ENCODE measurements at regions not wholly inside any gene's neighbourhood (a gene's known extent, or its start where the extent isn't known, plus 50 kb on each side); places are given as distances from the start of the nearest gene placed in this dataset.

DNA sequence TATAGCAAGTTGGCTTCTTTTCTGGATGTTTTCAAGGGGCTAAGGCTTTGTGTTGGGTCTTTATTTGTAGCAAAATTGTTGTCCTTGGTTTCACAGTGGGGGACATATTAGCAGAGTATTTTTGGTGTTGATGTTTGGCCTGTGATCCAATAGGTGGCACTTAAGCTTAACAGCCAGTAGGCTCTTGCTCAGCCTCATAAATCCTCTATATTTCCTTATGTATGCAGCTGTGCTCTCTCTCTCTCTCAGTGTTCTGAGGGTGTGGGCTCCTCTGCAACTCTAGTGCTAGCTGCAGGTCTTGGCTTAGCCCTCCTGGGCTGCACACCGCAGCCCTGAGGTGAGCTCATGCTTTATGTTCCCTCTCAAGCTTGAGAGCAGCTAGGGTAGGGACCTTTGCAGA is 195.0 kb upstream of the GHR start:
- DNase-seq (ENCODE audit: low spot score), result no peak
- H3K36me3 ChIP-seq, result no peaks in the 10 kb centered on the region
- no peak overlapping the region for H3K27ac ChIP-seq
- no peaks in the 10 kb centered on the region for H3K27me3 ChIP-seq (replicated peaks; ENCODE audit: insufficient read depth)
- no peaks in the 10 kb centered on the region for H3K4me1 ChIP-seq (replicated peaks)
- no peak overlapping the region for H3K4me3 ChIP-seq
- TF ChIP-seq POLR2AphosphoS5 (IDR thresholded peaks at IDR 0.05) (no peak), POLR2A (IDR thresholded peaks at IDR 0.05) (no peak)
- TF ChIP-seq, protein P1, sequence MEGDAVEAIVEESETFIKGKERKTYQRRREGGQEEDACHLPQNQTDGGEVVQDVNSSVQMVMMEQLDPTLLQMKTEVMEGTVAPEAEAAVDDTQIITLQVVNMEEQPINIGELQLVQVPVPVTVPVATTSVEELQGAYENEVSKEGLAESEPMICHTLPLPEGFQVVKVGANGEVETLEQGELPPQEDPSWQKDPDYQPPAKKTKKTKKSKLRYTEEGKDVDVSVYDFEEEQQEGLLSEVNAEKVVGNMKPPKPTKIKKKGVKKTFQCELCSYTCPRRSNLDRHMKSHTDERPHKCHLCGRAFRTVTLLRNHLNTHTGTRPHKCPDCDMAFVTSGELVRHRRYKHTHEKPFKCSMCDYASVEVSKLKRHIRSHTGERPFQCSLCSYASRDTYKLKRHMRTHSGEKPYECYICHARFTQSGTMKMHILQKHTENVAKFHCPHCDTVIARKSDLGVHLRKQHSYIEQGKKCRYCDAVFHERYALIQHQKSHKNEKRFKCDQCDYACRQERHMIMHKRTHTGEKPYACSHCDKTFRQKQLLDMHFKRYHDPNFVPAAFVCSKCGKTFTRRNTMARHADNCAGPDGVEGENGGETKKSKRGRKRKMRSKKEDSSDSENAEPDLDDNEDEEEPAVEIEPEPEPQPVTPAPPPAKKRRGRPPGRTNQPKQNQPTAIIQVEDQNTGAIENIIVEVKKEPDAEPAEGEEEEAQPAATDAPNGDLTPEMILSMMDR (IDR thresholded peaks at IDR 0.05), result no peak
- intact Hi-C loops (cut with DNase I), result no loop called here
- 88% methylated on average over 1 of the region's 1 CpG for WGBS
- no peaks in the 10 kb centered on the region for H3K9me3 ChIP-seq

DNA sequence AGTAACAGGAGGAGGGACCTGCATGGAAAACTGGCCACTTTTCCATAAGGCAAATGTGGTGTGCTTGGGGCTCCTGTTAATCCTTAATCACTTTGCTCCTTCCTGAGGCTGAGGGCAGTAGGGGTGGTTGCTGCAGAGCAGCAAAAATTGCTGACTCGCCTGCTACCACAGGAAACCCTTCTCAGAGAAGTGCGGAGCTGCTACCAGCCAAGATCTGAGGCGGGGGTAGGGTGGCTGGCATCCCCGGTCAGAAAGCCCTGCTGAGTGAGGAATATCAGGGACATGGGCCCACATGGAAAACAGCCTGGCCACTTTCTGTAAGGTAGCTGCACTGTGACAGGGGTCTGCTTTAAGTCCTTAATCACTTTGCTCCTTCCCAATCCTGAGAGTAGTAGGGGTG is 192.4 kb upstream of the GHR start:
- Histone ChIP-seq H3K9me3 (no peaks in the 10 kb centered on the region), H3K36me3 (no peaks in the 10 kb centered on the region), H3K4me1 (replicated peaks) (no peaks in the 10 kb centered on the region), H3K4me3 (no peak overlapping the region), H3K27ac (no peak overlapping the region), H3K27me3 (replicated peaks; ENCODE audit: insufficient read depth) (no peaks in the 10 kb centered on the region)
- DNase-seq (ENCODE audit: low spot score), result no peak
- 88% methylated on average over 4 of the region's 4 CpGs for WGBS
- TF ChIP-seq POLR2A (IDR thresholded peaks at IDR 0.05), result no peak
- TF ChIP-seq, protein P1 (IDR thresholded peaks at IDR 0.05), result no peak
- intact Hi-C loops (cut with DNase I), result no loop called here

DNA sequence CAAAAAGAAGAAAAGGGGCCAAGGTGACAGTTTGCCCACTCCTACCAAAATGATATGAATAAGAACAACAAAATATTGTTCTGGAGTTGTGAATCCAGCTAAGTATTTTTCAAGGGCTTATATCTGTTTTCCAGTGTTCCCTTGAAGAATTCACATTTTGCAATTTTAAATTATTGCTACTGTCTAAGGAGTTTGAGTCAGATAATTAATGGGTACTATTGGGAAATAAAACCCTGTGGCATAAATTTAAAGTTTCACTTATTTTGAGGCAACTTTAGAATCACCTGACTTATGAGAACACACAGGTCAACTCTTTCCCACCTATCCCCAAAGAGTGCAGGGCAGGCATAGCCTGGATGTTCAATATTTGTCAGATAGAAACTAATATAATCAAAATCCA is 188.0 kb upstream of the GHR start:
- Histone ChIP-seq H3K27me3 (replicated peaks; ENCODE audit: insufficient read depth) (no peaks in the 10 kb centered on the region), H3K9me3 (no peaks in the 10 kb centered on the region), H3K4me3 (no peak overlapping the region), H3K36me3 (no peaks in the 10 kb centered on the region), H3K27ac (no peak overlapping the region), H3K4me1 (replicated peaks) (no peaks in the 10 kb centered on the region)
- intact Hi-C loops (cut with DNase I), result no loop called here
- no peak for DNase-seq (ENCODE audit: low spot score)
- TF ChIP-seq, protein P1 (IDR thresholded peaks at IDR 0.05), result no peak
- TF ChIP-seq POLR2AphosphoS5 (IDR thresholded peaks at IDR 0.05), result no peak
- no peak for TF ChIP-seq POLR2A (IDR thresholded peaks at IDR 0.05)

DNA sequence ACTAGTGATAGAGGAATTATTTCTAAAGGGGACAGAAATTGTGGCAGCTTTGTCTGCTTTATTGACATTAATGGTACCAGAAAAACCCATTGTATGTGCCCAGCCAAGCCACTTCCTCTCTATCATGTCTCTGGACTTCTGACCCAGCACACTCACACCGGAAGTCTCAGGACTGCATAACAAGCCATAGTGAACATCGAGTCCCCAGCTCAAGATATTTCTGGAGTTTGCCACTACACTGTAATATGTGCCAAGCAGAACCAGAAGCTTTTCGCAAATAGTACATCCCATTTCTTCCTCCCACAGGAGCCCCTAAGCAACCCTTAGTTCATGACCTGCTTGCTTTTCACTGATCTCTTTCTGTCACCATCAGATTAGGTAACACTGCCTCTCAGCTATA is 187.4 kb upstream of the GHR start:
- Histone ChIP-seq H3K27me3 (replicated peaks; ENCODE audit: insufficient read depth) (no peaks in the 10 kb centered on the region), H3K4me3 (no peak overlapping the region), H3K9me3 (no peaks in the 10 kb centered on the region), H3K36me3 (no peaks in the 10 kb centered on the region), H3K4me1 (replicated peaks) (no peaks in the 10 kb centered on the region), H3K27ac (no peak overlapping the region)
- intact Hi-C loops (cut with DNase I), result no loop called here
- DNase-seq (ENCODE audit: low spot score), result no peak
- TF ChIP-seq POLR2AphosphoS5 (IDR thresholded peaks at IDR 0.05), result no peak
- TF ChIP-seq POLR2A (IDR thresholded peaks at IDR 0.05), result no peak
- TF ChIP-seq, protein P1 (IDR thresholded peaks at IDR 0.05), result no peak
- WGBS, result 84% methylated on average over 3 of the region's 3 CpGs

DNA sequence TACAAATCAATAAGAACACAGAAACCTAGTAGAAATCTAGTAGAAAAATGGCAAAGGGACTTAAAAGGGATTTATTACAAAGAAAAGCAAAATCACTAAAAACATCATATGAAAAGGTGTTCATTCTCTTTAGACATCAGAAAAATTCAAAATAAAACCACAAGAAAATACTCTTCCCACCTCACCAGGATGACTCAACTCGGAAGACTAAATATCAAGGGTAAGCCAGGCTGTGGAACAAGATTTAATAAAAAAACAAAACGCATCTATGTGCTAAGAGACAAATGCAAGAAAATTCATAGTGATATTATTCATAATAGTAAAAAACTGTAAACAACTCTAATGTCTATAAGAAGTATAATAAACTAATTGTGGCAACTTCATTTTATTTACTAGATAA is 181.6 kb upstream of the GHR start:
- H3K27me3 ChIP-seq (replicated peaks; ENCODE audit: insufficient read depth), result no peaks in the 10 kb centered on the region
- no peak overlapping the region for H3K27ac ChIP-seq
- H3K9me3 ChIP-seq, result no peaks in the 10 kb centered on the region
- no peak overlapping the region for H3K4me3 ChIP-seq
- no peaks in the 10 kb centered on the region for H3K36me3 ChIP-seq
- no peak for TF ChIP-seq POLR2AphosphoS5 (IDR thresholded peaks at IDR 0.05)
- TF ChIP-seq POLR2A (IDR thresholded peaks at IDR 0.05), result no peak
- TF ChIP-seq, protein P1 (IDR thresholded peaks at IDR 0.05), result no peak
- no peak for DNase-seq (ENCODE audit: low spot score)
- 78% methylated on average over 2 of the region's 2 CpGs for WGBS
- H3K4me1 ChIP-seq (replicated peaks), result no peaks in the 10 kb centered on the region
- intact Hi-C loops (cut with DNase I), result no loop called here
